OCI-LY3 (cell line): ENCODE measurements at regions not wholly inside any gene's neighbourhood (a gene's known extent, or its start where the extent isn't known, plus 50 kb on each side); places are given as distances from the start of the nearest gene placed in this dataset.

Experiments
- CTCF ChIP-seq: fragments of 200-600, 300-600 bp; sonication (generic); IDR thresholded peaks from 2 replicates; pipeline ENCODE4 v1.5.1; 2014; ENCODE audit warnings: antibody characterized with exemption, low read length, low read depth
- EZH2phosphoT487 ChIP-seq: fragments of 200-600 bp; shearing (Covaris generic); IDR thresholded peaks from 2 replicates; pipeline ENCODE4 v1.6.1; 2018; ENCODE audit warnings: antibody characterized with exemption, mixed run types, low read depth

- TF ChIP-seq CTCF: no peak
- no peak for TF ChIP-seq EZH2phosphoT487
Measured at GRCh38 chr6:74346936-74347535, 651.0 kb downstream of the CD109 start.
